Activated CD4-positive, alpha-beta T cell treated with anti-CD3 and anti-CD28 coated beads, Interleukin-2, Interleukin-6, amounts not matched to agents 100 ng/mL and 50 ng/mL, durations not matched to agents 16 hours and 8 hours (primary cell): ENCODE measurements at regions not wholly inside any gene's neighbourhood (a gene's known extent, or its start where the extent isn't known, plus 50 kb on each side); places are given as distances from the start of the nearest gene placed in this dataset.

Source experiments
- DNase-seq: peaks from one replicate; pipeline ENCODE4 v3.0.0-alpha.2; 2020

DNA sequence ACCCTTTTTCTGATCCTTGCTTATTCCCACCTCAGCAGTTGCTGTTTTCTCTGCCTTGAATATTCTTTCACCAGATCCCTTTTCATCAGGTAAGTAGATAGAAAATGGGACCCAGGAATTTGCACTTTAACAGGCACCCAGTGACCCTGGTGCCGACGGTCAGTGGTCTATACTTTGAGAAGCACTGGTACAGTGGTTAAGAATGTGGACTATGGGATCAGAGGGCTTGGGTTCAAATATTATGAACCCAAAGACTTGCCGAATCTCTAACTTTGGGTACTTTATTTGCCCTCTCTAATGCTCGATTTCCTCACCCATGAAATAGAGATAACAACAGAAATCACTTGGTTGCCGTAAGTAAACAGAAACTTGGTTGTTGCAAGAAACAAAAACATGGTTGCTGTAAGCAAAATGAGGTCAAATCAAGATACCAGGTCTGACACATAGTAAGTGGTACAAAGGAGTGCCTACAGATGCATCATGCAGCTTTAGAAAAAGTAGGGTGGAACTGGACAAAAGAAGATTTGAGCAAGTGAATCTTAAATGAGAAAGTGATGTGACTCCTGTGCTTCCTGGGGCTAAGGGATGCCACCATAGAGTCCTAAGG is 69.5 kb upstream of the GLS start:
- DNase-seq = no peak

DNA sequence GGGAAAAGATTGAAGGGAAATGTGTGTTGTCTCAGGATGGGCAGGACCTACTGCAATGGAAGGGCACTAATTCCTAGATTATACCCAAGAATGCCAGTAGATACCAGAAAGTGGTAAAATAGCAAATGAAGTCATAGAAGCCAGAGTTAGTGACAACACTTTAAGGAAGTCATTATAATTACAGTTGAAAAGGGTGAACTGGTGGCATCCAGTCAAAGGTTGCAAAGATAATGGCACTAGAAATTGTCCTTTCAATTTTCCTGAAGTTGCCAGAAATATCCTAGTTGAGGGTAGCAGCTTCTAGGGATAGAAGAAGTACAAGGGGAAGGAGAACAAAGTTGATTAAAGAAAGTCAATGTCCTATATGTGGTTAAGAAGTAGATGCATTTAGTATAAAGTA is 68.8 kb upstream of the GLS start:
- DNase-seq = no peak

DNA sequence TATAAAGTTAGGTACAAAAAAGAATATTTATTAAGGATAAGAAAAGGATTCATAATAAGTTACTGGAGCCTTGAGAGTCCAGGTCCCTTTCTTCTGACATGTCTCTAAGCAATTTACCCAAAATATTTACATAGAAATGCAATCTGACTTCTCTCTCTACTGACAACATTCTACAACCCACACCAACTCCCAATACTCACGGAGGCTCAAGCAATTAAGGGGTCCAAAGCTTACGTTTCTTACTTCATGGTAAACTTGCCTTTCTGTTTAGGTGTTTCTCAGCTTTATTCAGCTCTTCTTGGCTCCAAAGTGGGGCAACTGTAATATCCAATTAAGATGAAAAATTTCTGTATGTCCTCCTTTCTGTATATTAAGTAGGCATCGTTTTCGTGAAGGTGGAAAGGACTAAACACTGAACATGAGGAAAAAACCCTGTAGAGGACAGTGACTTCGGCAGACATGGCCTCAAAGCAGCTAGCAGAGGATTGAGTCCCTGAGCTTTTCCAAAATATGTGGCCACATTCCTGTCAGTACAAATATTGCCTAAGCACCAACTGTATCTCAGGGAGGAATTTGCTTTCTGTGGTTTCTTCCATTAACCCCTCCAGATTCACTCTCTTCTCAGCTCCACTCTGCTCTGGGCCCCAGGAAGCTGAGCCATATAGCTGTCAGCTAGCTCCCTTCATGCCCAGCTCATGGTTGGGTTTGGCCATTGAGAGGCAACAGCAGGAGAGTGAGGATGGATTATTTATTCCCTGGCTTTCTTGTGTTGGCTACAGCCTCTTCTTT is 67.9 kb upstream of the GLS start:
- no peak for DNase-seq

DNA sequence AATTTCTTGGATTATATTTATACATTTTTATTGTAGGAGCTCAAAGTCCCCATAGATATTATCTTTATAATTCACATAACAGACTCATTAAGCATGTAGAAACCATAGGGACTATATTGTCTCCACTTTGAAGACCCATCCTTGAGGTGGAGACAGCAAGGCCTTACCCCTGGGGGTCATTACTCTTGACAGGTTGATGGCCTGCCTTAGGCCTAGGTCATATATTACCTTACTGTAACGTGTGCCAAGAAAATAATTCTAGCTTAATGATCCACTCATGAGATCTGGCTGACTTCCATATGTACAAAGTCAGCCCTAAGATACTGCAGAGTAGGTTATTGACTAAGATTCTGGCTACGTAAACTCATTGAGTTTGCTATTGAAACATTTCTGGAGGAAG is 65.4 kb upstream of the GLS start:
- no peak for DNase-seq

DNA sequence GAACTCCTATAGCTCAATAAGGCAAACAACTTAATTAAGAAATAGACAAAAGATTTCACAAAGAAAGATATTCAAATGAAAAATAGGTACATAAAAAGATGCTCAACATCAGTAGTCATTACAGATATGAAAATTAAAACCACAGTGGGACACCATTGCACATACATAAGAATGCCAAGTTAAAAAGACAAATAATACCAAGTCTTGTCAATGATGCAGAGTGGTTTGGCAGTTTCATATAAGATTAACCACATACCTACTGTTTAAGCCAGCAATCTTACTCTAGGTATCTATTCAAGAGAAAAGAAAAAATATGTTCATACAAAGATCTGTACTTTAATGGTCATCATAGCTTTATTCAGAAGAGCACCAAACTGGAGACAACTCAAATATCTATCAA is 63.5 kb upstream of the GLS start:
- no peak for DNase-seq

DNA sequence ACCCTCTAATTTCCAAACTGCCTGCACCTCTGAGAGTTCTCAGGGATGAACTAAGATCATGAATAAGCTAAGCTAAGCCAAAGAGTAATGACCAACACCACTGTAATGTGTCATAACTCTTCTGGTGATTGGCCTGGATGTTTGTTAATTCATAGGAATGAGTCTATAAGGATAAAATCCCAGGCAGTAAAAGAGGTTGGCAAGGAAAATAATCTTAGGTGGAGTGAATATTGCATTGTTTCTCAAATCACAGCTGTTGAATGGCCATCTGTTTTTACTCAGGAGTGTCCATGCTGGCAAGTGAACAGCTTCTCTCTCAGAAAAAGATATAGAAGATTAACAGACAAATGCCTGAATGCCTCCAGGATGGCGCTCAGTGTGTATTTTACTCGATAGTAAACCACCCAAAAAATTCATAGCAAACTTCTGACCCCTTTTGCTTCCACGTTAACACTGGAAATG is 60.8 kb upstream of the GLS start:
- DNase-seq = no peak

DNA sequence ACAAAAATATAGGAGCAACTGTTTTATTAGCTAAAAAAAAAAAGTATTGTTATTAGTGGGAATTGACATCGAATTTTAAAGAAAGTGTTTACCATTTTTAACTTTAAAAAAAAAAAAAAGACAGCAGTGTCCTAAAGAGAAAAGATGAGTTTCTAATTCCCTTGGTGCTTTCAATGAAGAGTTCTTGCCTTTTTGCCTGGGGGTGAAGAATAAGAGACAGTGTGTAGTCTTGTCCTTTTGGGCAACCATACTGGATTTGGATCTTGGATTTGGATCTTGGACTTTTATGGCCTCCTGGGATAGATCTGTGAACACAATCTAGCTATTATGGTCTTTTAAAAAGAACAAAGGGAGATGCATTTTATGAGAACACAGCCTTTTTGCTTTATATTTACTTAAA is 60.2 kb upstream of the GLS start:
- no peak for DNase-seq

DNA sequence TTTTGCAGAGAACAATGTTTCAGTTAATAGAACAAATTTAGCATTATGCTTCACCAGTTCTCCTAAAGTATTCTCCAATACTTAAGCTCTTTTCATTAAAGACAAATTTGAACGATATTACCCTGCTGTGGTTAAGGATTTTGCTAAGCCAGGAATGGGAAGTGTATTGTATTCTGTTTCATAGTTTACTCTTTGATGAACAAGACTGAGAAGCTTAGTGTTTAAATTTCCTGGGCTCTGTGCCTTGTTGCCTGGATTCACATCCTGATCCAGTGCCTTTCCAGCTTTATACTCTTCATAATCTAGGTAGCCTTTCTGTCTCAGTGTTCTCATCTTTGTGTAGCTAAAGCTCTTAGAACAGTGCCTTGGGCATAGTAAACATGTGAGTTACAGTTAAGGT is 58.6 kb upstream of the GLS start:
- no peak for DNase-seq

DNA sequence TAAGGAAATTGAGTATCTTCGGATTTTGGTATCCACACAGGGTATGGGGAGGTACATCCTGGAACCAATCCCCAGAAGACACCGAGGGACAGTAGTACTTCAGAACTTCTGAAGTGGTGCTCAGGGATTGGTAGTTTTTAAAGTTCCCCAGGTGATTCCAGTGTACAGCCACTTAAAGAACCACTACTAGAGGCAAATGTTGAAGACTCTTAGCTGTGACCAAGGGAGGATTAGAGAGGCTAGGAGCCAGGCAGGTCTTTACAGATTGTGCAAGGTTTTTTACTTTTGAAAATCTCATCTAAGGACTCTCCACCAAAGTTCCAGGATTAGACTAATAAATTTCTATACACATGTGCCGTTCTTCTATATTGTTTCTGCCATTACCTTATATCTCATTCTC is 52.9 kb upstream of the GLS start:
- no peak for DNase-seq

DNA sequence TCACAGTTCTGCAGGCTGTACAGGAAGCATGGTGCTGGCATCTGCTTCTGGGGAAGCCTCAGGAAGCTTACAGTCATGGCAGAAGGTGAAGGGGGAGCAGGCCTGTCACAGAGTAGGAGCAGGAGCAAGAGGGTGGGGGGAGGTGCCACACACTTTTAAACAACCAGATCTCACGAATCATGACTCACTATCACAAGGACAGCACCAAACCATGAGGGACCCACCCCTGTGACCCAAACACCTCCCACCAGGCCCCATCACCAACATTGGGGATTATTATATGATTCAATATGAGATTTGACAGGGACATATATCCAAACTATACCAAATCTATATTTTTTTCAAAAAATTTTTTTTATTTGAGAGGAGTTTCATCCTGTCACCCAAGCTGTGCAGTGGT is 51.0 kb upstream of the GLS start:
- DNase-seq = no peak
